ENCODE measurements at regions not wholly inside any gene's neighbourhood (a gene's known extent, or its start where the extent isn't known, plus 50 kb on each side); places are given as distances from the start of the nearest gene placed in this dataset.

GRCh38 chr4:81971061-81971460 is 402.7 kb downstream of the HNRNPD start:
- TF ChIP-seq CTCF (IDR thresholded peaks at IDR 0.05) (no peak), POLR2A (IDR thresholded peaks at IDR 0.05) (no peak)
